Neural cell (in vitro differentiated cells): ENCODE measurements at regions not wholly inside any gene's neighbourhood (a gene's known extent, or its start where the extent isn't known, plus 50 kb on each side); places are given as distances from the start of the nearest gene placed in this dataset.

Experiments used
- EP300 ChIP-seq: fragments of 450-650 bp; conservative IDR thresholded peaks from 2 replicates; pipeline ENCODE4 v1.6.1; 2014; ENCODE audit warnings: antibody characterized with exemption, mild to moderate bottlenecking, moderate library complexity; ENCODE audit not compliant: poor library complexity, severe bottlenecking
- TF ChIP-seq, protein P1 (sequence below): fragments of 450-650 bp; IDR thresholded peaks from 2 replicates; pipeline ENCODE4 v1.5.1; 2014; ENCODE audit warnings: antibody characterized with exemption, mild to moderate bottlenecking, moderate library complexity; ENCODE audit not compliant: poor library complexity, severe bottlenecking

DNA sequence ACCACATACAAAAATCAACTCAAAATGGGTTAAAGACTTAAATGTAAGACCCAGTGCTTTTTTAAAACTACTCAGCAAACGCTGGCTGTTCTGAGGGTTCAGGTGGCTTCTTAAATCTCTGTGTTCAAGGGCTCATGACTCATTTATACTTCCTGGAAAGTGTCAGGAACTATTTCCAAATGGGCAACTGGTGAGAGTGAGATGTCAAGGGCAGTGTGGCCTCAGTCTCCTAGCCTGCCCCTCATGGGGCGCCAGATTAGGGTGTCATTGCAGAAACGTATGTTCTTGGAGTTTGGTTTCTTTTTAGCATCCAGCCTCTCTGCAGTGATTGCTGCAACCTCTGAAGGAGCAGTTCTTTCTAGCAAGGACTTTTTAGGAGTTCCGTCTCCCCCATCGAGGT, 485.4 kb downstream of the TNS1 start:
- TF ChIP-seq EP300 = no peak
- TF ChIP-seq, protein P1, sequence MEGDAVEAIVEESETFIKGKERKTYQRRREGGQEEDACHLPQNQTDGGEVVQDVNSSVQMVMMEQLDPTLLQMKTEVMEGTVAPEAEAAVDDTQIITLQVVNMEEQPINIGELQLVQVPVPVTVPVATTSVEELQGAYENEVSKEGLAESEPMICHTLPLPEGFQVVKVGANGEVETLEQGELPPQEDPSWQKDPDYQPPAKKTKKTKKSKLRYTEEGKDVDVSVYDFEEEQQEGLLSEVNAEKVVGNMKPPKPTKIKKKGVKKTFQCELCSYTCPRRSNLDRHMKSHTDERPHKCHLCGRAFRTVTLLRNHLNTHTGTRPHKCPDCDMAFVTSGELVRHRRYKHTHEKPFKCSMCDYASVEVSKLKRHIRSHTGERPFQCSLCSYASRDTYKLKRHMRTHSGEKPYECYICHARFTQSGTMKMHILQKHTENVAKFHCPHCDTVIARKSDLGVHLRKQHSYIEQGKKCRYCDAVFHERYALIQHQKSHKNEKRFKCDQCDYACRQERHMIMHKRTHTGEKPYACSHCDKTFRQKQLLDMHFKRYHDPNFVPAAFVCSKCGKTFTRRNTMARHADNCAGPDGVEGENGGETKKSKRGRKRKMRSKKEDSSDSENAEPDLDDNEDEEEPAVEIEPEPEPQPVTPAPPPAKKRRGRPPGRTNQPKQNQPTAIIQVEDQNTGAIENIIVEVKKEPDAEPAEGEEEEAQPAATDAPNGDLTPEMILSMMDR = no peak
